Kidney epithelial cell (primary cell): ENCODE measurements at regions not wholly inside any gene's neighbourhood (a gene's known extent, or its start where the extent isn't known, plus 50 kb on each side); places are given as distances from the start of the nearest gene placed in this dataset.

Source experiments
- DNase-seq: peaks from one replicate; pipeline ENCODE4 v3.0.0-alpha.2; 2010; ENCODE audit warnings: low read depth
- H3K27me3 ChIP-seq: 2 replicates; pipeline ENCODE4 v1.6.0; 2011; ENCODE audit warnings: low read length; ENCODE audit not compliant: control insufficient read depth, insufficient read depth
- H3K36me3 ChIP-seq: 2 replicates; pipeline ENCODE4 v1.5.1; 2011; ENCODE audit warnings: low read length; ENCODE audit not compliant: control insufficient read depth, insufficient read depth
- H3K4me3 ChIP-seq: 2 replicates; pipeline ENCODE4 v1.5.1; 2011; ENCODE audit warnings: low read depth, mild to moderate bottlenecking, control low read depth, low read length
- TF ChIP-seq, protein P1 (sequence below): IDR thresholded peaks from 2 replicates; pipeline ENCODE4 v1.5.1; 2011; ENCODE audit warnings: mild to moderate bottlenecking, moderate library complexity, low read length, control low read depth, inconsistent platforms; ENCODE audit not compliant: insufficient read depth, poor library complexity, severe bottlenecking

DNA sequence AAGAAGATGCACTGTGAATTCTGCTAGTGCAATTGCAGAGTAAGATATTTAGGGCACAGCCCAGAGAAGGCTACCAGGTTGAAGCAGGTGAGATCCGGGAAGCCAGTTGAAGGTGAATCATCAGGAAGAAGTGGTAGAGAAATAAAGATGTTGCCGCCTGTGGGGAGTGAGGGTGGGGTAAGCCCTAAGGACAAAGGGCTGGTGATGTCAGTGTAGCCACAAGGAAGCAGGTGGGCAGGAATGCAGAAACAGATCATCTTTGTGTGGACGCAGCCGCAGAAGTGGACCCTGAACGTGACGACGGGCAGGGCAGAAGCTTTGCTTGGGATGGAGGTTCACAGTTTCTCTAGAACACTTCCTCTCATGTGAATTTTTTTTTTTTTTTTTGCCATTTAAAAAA lies 164.2 kb downstream of the ACTL7B start:
- TF ChIP-seq, protein P1, sequence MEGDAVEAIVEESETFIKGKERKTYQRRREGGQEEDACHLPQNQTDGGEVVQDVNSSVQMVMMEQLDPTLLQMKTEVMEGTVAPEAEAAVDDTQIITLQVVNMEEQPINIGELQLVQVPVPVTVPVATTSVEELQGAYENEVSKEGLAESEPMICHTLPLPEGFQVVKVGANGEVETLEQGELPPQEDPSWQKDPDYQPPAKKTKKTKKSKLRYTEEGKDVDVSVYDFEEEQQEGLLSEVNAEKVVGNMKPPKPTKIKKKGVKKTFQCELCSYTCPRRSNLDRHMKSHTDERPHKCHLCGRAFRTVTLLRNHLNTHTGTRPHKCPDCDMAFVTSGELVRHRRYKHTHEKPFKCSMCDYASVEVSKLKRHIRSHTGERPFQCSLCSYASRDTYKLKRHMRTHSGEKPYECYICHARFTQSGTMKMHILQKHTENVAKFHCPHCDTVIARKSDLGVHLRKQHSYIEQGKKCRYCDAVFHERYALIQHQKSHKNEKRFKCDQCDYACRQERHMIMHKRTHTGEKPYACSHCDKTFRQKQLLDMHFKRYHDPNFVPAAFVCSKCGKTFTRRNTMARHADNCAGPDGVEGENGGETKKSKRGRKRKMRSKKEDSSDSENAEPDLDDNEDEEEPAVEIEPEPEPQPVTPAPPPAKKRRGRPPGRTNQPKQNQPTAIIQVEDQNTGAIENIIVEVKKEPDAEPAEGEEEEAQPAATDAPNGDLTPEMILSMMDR = no peak
- H3K36me3 ChIP-seq = no peaks in the 10 kb centered on the region
- DNase-seq = no peak

GRCh38 chr9:108688676-108689075 lies 167.1 kb downstream of the ACTL7B start:
- TF ChIP-seq, protein P1 = no peak
- DNase-seq = no peak
- Histone ChIP-seq H3K4me3 (no peak overlapping the region), H3K27me3 (no peaks in the 10 kb centered on the region), H3K36me3 (no peaks in the 10 kb centered on the region)

More for the DNA sequence above, 164.2 kb downstream of the ACTL7B start:
- H3K27me3 ChIP-seq = no peaks in the 10 kb centered on the region
- H3K4me3 ChIP-seq = no peak overlapping the region

GRCh38 chr9:108688051-108688450 lies 167.7 kb downstream of the ACTL7B start:
- Histone ChIP-seq H3K36me3 (no peaks in the 10 kb centered on the region), H3K4me3 (no peak overlapping the region), H3K27me3 (no peaks in the 10 kb centered on the region)
- TF ChIP-seq, protein P1 = no peak
- no peak for DNase-seq

- Histone ChIP-seq H3K4me3 (no peak overlapping the region), H3K27me3 (no peaks in the 10 kb centered on the region), H3K36me3 (no peaks in the 10 kb centered on the region)
- DNase-seq = peak; percentile 54
- TF ChIP-seq, protein P1 = no peak
These were observed 168.5 kb downstream of the ACTL7B start for GRCh38 chr9:108687006-108687987.

- TF ChIP-seq, protein P1 = no peak
- no peaks in the 10 kb centered on the region for H3K27me3 ChIP-seq
- no peaks in the 10 kb centered on the region for H3K36me3 ChIP-seq
These were observed 171.3 kb downstream of the ACTL7B start for GRCh38 chr9:108684288-108685025.

More at GRCh38 chr9:108684288-108685025, 171.3 kb downstream of the ACTL7B start:
- no peak for DNase-seq
- H3K4me3 ChIP-seq = no peak overlapping the region
